Stimulated activated naive CD8-positive, alpha-beta T cell treated with anti-CD3 and anti-CD28 coated beads, Interleukin-15, Interleukin-2, amounts not matched to agents 100 ng/mL and 50 ng/mL, for 24 hours (primary cell): ENCODE measurements at regions not wholly inside any gene's neighbourhood (a gene's known extent, or its start where the extent isn't known, plus 50 kb on each side); places are given as distances from the start of the nearest gene placed in this dataset.

Experiments
- H3K27ac Mint-ChIP-seq: one replicate; pipeline ENCODE4 v1.8.0; 2021; ENCODE audit warnings: mild to moderate bottlenecking, mixed read lengths
- H3K27me3 Mint-ChIP-seq: one replicate; pipeline ENCODE4 v1.8.0; 2021; ENCODE audit warnings: mixed read lengths
- H3K36me3 Mint-ChIP-seq: one replicate; pipeline ENCODE4 v1.8.0; 2021; ENCODE audit warnings: low read depth, mixed read lengths
- H3K4me1 Mint-ChIP-seq: one replicate; pipeline ENCODE4 v1.8.0; 2021; ENCODE audit warnings: low read depth, mixed read lengths
- H3K4me3 Mint-ChIP-seq: one replicate; pipeline ENCODE4 v1.8.0; 2021; ENCODE audit warnings: mild to moderate bottlenecking, mixed read lengths
- H3K9me3 Mint-ChIP-seq: one replicate; pipeline ENCODE4 v1.8.0; 2021; ENCODE audit warnings: mixed read lengths

- H3K9me3 Mint-ChIP-seq, result no peaks in the 10 kb centered on the region
- H3K4me1 Mint-ChIP-seq, result peaks cover 13% of the 10 kb centered on the region
- no peak overlapping the region for H3K27ac Mint-ChIP-seq
- peaks cover 25% of the 10 kb centered on the region for H3K27me3 Mint-ChIP-seq
- H3K36me3 Mint-ChIP-seq, result no peaks in the 10 kb centered on the region
- no peak overlapping the region for H3K4me3 Mint-ChIP-seq
Observed at GRCh38 chr18:76647322-76647721, 152.3 kb upstream of the ZNF516 start.

- H3K27ac Mint-ChIP-seq, result no peak overlapping the region
- no peaks in the 10 kb centered on the region for H3K9me3 Mint-ChIP-seq
- H3K4me1 Mint-ChIP-seq, result peaks cover 13% of the 10 kb centered on the region
Observed at GRCh38 chr18:76644580-76644979, 149.5 kb upstream of the ZNF516 start.

DNA sequence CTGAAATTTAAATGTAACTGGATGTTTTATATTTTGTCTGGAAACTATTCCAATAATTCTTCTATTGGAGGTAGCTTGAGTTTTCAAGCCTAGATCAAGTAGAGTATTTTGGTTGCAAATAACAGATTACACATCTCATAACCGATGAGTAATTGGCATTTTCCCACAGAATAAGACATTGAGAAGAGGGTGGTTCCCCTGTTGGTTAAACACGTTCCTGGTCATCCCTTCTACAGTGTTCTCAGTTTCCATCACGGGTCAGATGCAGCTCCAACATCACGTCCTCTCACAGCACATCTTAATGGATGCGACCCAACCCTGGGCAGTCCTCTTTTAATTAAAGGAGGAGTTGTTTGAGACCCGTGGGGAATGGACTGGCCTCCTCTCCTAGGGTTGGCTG, 149.0 kb upstream of the ZNF516 start:
- H3K27me3 Mint-ChIP-seq, result peaks cover 11% of the 10 kb centered on the region
- H3K27ac Mint-ChIP-seq, result no peak overlapping the region
- peaks cover 13% of the 10 kb centered on the region for H3K4me1 Mint-ChIP-seq
- H3K4me3 Mint-ChIP-seq, result no peak overlapping the region
- no peaks in the 10 kb centered on the region for H3K9me3 Mint-ChIP-seq
- no peaks in the 10 kb centered on the region for H3K36me3 Mint-ChIP-seq

More at GRCh38 chr18:76644580-76644979, 149.5 kb upstream of the ZNF516 start:
- H3K36me3 Mint-ChIP-seq, result no peaks in the 10 kb centered on the region
- peaks cover 10% of the 10 kb centered on the region for H3K27me3 Mint-ChIP-seq
- no peak overlapping the region for H3K4me3 Mint-ChIP-seq

GRCh38 chr18:76643199-76643598, 148.2 kb upstream of the ZNF516 start:
- H3K4me1 Mint-ChIP-seq, result peaks cover 13% of the 10 kb centered on the region

DNA sequence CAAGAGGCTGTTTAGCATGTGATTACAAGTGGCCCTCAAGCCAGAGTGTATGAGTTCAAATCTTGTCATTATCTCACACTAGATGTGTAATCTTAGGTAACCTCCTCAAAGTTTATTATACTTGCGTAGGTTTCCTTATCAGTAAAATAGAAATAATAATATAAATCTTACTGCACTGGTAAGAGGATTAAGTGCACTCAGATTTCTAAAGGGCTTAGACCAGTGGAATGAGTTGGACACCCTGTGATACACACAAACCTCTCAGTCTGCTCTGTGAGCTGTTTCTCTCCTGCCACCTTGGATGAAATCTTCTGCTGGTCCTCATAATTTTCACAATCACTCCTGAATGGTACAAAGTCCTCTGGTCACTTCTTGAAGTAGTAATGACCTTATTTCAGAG, 145.4 kb upstream of the ZNF516 start:
- peaks cover 13% of the 10 kb centered on the region for H3K4me1 Mint-ChIP-seq

More at GRCh38 chr18:76643199-76643598, 148.2 kb upstream of the ZNF516 start:
- Mint-ChIP-seq H3K27ac (no peak overlapping the region), H3K27me3 (peaks cover 15% of the 10 kb centered on the region), H3K4me3 (no peak overlapping the region), H3K36me3 (no peaks in the 10 kb centered on the region), H3K9me3 (no peaks in the 10 kb centered on the region)

DNA sequence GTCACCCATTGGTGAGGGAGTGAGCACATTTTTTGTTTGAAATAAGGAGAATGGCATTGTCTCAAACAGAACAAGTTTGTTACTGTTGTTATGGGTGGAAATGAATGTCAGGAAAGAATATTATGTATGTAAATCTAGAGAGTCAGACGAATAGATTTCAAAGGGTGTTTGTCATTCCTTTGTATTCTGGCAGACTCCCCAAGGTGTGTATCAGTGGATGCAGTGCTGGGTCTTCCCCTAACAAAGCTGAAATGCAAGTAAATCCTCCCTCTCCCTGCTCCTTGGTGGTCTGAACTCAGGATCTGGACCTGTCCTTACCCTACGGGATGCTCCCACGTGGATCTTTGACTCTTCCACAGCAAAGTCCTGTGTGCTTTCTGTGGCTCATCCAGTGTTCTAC, 139.5 kb upstream of the ZNF516 start:
- Mint-ChIP-seq H3K27ac (no peak overlapping the region), H3K4me3 (no peak overlapping the region), H3K27me3 (peaks cover 42% of the 10 kb centered on the region), H3K4me1 (no peaks in the 10 kb centered on the region), H3K36me3 (peaks cover 4% of the 10 kb centered on the region), H3K9me3 (no peaks in the 10 kb centered on the region)

More for the DNA sequence above, 145.4 kb upstream of the ZNF516 start:
- Mint-ChIP-seq H3K4me3 (no peak overlapping the region), H3K27me3 (peaks cover 15% of the 10 kb centered on the region), H3K9me3 (no peaks in the 10 kb centered on the region), H3K36me3 (no peaks in the 10 kb centered on the region), H3K27ac (no peak overlapping the region)

DNA sequence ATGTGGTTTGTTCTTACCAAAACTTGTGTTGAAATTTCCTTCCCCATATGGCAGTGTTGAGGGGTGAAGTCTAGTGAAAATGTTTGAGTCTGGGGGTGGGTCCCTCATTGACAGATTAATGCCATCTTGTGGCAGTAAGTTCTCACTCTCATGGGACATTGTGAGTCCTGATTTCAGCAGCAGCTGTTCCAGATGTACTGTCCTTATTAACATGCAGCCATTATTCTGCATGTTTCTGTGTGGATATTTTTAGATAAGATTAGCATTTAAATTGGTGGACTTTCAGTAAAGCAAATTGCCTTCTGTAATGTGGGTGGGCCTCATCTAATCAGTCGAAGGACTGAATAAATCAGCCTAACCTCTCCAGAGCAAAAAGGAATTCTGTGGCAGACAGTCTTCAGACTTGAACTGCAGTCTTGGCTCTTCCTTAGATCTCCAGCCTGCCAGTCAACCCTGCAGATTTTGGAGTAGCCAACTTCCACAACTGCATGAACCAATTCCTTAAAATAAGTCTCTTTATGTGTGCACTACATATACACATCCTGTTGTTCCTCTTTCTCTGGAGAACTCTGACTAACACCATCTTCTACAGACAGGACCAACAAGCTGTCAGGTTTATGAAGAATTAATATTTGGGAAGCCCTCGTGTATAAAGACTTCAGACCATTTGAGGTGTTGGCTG, 138.7 kb upstream of the ZNF516 start:
- Mint-ChIP-seq H3K4me1 (no peaks in the 10 kb centered on the region), H3K27me3 (peaks cover 44% of the 10 kb centered on the region), H3K4me3 (no peak overlapping the region), H3K36me3 (peaks cover 4% of the 10 kb centered on the region), H3K9me3 (no peaks in the 10 kb centered on the region), H3K27ac (no peak overlapping the region)

GRCh38 chr18:76627444-76627843, 132.4 kb upstream of the ZNF516 start:
- no peak overlapping the region for H3K4me3 Mint-ChIP-seq
- no peak overlapping the region for H3K27ac Mint-ChIP-seq
- no peaks in the 10 kb centered on the region for H3K9me3 Mint-ChIP-seq
- H3K4me1 Mint-ChIP-seq, result no peaks in the 10 kb centered on the region
- peaks cover 33% of the 10 kb centered on the region for H3K27me3 Mint-ChIP-seq
- peaks cover 4% of the 10 kb centered on the region for H3K36me3 Mint-ChIP-seq

GRCh38 chr18:76626991-76627390, 131.9 kb upstream of the ZNF516 start:
- Mint-ChIP-seq H3K27me3 (peaks cover 31% of the 10 kb centered on the region), H3K36me3 (peaks cover 3% of the 10 kb centered on the region), H3K4me1 (no peaks in the 10 kb centered on the region), H3K9me3 (no peaks in the 10 kb centered on the region), H3K4me3 (no peak overlapping the region), H3K27ac (no peak overlapping the region)

DNA sequence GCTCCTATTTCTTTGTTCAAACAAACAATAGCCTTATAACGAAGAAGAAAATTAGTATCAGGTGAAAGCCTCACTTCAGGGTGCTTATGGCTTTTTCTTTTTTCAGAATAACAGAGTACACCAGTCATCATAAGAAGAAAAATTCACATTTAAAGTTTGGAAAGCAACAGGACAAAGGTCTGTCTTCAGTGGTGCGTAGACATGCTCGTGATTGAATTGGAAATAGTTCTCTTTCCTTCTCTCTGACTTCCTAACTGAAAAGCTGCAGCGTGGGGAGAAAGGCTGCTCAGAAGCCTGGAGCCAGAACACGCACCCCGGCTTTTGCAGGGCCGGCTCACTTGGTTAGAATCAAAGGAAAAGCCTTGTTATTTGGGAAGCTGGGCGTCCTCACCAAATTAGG, 127.6 kb upstream of the ZNF516 start:
- Mint-ChIP-seq H3K36me3 (no peaks in the 10 kb centered on the region), H3K9me3 (no peaks in the 10 kb centered on the region), H3K27ac (no peak overlapping the region), H3K27me3 (peaks cover 29% of the 10 kb centered on the region), H3K4me3 (no peak overlapping the region), H3K4me1 (peaks cover 8% of the 10 kb centered on the region)

DNA sequence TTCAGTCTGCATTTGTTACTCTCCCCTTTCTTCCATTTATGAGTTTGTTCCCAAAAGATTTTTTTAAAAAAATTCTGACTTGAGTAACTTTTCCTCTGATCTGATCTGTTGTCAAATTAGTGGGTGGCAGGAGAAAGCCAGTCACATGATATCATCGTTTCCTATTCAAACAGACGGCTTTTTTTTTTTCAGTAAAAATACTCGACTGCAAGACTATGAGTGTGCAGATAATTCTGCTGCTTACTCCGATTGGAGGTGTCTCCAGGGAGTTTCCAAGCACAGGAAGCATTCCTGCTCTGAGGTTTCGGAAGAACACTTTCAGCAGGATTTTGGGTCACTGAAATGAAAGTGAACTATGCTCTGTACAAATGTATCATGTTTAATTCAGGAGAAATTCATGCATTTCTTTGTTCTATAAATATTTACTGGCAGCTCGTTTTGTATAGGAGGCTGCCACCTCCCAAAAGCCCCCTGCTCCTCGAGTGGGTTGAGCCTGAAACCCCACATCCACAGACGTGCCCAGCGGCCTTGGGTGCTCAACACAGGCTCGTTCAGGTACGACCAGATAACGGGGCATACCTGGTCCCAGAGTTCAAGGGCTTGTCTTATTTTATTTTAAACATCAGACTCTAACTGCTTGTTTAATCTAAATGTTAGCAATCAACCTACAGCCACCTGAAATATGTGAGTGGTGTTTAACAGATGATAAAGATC, 126.9 kb upstream of the ZNF516 start:
- no peaks in the 10 kb centered on the region for H3K36me3 Mint-ChIP-seq
- no peaks in the 10 kb centered on the region for H3K9me3 Mint-ChIP-seq
- H3K27ac Mint-ChIP-seq, result no peak overlapping the region
- peaks cover 26% of the 10 kb centered on the region for H3K27me3 Mint-ChIP-seq
- peaks cover 8% of the 10 kb centered on the region for H3K4me1 Mint-ChIP-seq
- no peak overlapping the region for H3K4me3 Mint-ChIP-seq

GRCh38 chr18:76621226-76621625, 126.2 kb upstream of the ZNF516 start:
- Mint-ChIP-seq H3K9me3 (no peaks in the 10 kb centered on the region), H3K36me3 (no peaks in the 10 kb centered on the region), H3K27ac (no peak overlapping the region), H3K4me3 (no peak overlapping the region), H3K4me1 (peaks cover 8% of the 10 kb centered on the region), H3K27me3 (peaks cover 26% of the 10 kb centered on the region)

DNA sequence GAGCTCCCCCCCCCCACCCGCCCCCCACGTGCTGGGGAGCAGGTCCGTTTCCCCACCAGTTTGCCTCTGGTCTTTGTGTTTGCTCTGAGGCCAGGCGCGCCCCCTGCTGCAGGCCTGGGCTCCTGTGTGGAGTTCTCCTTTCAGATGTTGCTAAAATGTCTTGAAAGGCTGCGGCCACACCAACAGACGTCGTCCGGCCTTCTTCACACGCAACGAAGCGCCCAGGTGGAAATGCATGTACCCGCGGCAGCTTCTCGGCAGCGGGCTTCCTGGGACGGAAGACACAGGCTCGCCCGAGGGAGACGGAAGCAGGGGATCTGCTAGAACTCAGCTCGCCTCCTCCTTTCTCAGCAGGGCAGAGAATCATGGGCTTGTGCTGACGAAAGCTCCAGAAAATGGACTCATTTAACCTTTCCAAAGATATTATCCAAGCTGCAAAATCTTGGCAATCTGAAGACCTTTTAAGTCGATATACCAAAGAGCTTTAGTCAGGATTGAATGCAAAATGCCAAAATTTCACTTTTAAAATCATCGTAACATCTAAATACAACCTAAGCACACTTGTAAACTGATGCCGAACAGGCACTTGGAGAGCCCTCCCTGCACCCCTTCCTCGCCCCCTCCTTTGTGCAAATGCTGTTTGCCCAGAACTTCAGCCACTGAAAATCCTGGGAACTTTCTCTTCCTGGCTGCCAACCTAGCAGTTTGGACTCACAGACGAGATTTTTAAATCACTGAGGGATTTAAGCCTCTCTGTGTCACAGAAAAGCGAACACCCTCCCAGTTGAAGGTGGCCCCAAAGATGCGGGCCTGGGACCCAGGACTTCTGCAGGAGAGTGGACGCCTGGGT, 125.5 kb upstream of the ZNF516 start:
- no peak overlapping the region for H3K4me3 Mint-ChIP-seq
- H3K9me3 Mint-ChIP-seq, result no peaks in the 10 kb centered on the region
- peaks cover 26% of the 10 kb centered on the region for H3K27me3 Mint-ChIP-seq

GRCh38 chr18:76619621-76620315, 124.7 kb upstream of the ZNF516 start:
- Mint-ChIP-seq H3K4me1 (peaks cover 8% of the 10 kb centered on the region), H3K27me3 (peaks cover 26% of the 10 kb centered on the region), H3K36me3 (no peaks in the 10 kb centered on the region), H3K9me3 (no peaks in the 10 kb centered on the region), H3K4me3 (peak overlapping the region; percentile 17), H3K27ac (no peak overlapping the region)

More for the DNA sequence above, 125.5 kb upstream of the ZNF516 start:
- H3K36me3 Mint-ChIP-seq, result no peaks in the 10 kb centered on the region
- H3K27ac Mint-ChIP-seq, result no peak overlapping the region
- peaks cover 8% of the 10 kb centered on the region for H3K4me1 Mint-ChIP-seq
